OCI-LY1 (cell line): ENCODE measurements at regions not wholly inside any gene's neighbourhood (a gene's known extent, or its start where the extent isn't known, plus 50 kb on each side); places are given as distances from the start of the nearest gene placed in this dataset.

Experiments used
- H2AFZ ChIP-seq: fragments of 200-600 bp; sonication (generic), shearing (Covaris generic); 2 replicates; pipeline ENCODE4 v1.6.0; 2014; ENCODE audit warnings: antibody characterized with exemption, mild to moderate bottlenecking, low read length
- H3F3A ChIP-seq: fragments of 200-600 bp; sonication (generic), shearing (Covaris generic); 2 replicates; pipeline ENCODE4 v1.6.0; 2014; ENCODE audit warnings: mild to moderate bottlenecking, antibody characterized with exemption, low read length, moderate library complexity; ENCODE audit not compliant: insufficient read depth
- H3K27ac ChIP-seq: fragments of 200-600 bp; sonication (generic); 2 replicates; pipeline ENCODE4 v1.5.1; 2014; ENCODE audit warnings: low read length, mixed run types, mild to moderate bottlenecking, low read depth; ENCODE audit not compliant: poor library complexity, severe bottlenecking
- H3K27me3 ChIP-seq: fragments of 200-600 bp; sonication (generic); 2 replicates; pipeline ENCODE4 v1.6.0; 2014; ENCODE audit warnings: antibody characterized with exemption, mild to moderate bottlenecking, low read length, moderate library complexity; ENCODE audit not compliant: insufficient read depth
- H3K36me3 ChIP-seq: fragments of 200-600 bp; sonication (generic); 2 replicates; pipeline ENCODE4 v1.6.1; 2014; ENCODE audit warnings: mild to moderate bottlenecking, antibody characterized with exemption, low read length, moderate library complexity, mixed read lengths; ENCODE audit not compliant: insufficient read depth
- H3K4me1 ChIP-seq: fragments of 200-600 bp; sonication (generic); 2 replicates; pipeline ENCODE4 v1.5.1; 2014; ENCODE audit warnings: mild to moderate bottlenecking, low read length, moderate library complexity; ENCODE audit not compliant: insufficient read depth, severe bottlenecking
- H3K4me2 ChIP-seq: fragments of 200-600 bp; sonication (generic), shearing (Covaris generic); 2 replicates; pipeline ENCODE4 v1.6.1; 2014; ENCODE audit warnings: low read length
- H3K4me3 ChIP-seq: fragments of 200-600 bp; sonication (generic); 2 replicates; pipeline ENCODE4 v1.5.1; 2014; ENCODE audit warnings: low read length, low read depth, mild to moderate bottlenecking, mixed read lengths; ENCODE audit not compliant: poor library complexity, severe bottlenecking
- H3K79me2 ChIP-seq: fragments of 200-600 bp; shearing (Covaris generic); 2 replicates; pipeline ENCODE4 v1.6.1; 2016; ENCODE audit warnings: mixed run types, low read length, mixed read lengths; ENCODE audit not compliant: insufficient read depth
- H3K9ac ChIP-seq: fragments of 200-600 bp; sonication (generic), shearing (Covaris generic); 2 replicates; pipeline ENCODE4 v1.6.1; 2014; ENCODE audit warnings: mild to moderate bottlenecking, low read length, mixed read lengths
- H3K9me2 ChIP-seq: fragments of 200-600 bp; sonication (generic), shearing (Covaris generic); 2 replicates; pipeline ENCODE4 v1.6.1; 2014; ENCODE audit warnings: low read depth, mild to moderate bottlenecking, low read length, mixed read lengths
- H3K9me3 ChIP-seq: fragments of 200-600 bp; shearing (Covaris generic); 2 replicates; pipeline ENCODE4 v1.6.1; 2014; ENCODE audit warnings: low read length, mixed read lengths
- H4K20me1 ChIP-seq: fragments of 200-600 bp; sonication (generic), shearing (Covaris generic); 2 replicates; pipeline ENCODE4 v1.6.0; 2016; ENCODE audit warnings: mild to moderate bottlenecking, low read length; ENCODE audit not compliant: insufficient read depth
- EZH2 ChIP-seq: fragments of 200-600 bp; sonication (generic), shearing (Covaris generic); IDR thresholded peaks from 2 replicates; pipeline ENCODE4 v1.8.0; 2017; ENCODE audit warnings: borderline replicate concordance, mixed run types, mild to moderate bottlenecking, antibody characterized with exemption, low read length, moderate library complexity, mixed read lengths
- TF ChIP-seq, protein P1 (sequence below): fragments of 200-600 bp; sonication (generic), shearing (Covaris generic); IDR thresholded peaks from 2 replicates; pipeline ENCODE4 v1.5.1; 2017; ENCODE audit warnings: mild to moderate bottlenecking, antibody characterized with exemption, low read length, moderate library complexity, mixed read lengths

DNA sequence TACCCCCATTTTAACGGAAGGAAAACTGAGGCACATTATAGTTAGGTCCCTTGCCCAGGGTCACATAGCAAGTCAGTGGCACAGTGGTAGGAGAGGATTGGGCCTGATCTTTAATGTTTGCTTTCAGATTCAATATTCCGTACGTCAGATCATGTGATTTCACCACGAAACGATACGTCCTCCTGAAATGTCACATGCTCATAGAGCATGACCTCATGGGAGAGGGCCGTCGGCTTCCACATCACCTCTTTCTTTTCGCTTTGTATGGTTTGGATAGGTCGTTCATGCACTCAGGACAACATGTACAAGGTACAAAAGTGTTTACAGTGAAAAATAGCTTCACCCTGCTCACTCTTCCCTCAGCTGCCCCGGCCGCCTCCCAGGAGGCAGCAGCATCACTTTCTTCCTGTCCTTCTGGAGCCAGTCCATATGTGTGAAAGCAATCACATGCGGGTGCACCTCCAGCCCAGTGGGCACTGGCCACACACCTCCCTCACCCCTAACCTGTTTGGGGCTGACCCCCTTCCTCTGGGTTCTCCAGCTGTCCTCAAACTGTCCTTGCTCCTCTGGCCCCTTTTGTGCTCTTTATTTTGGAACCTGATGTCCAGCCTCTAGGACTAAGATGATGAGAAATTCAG, 199.9 kb downstream of the FOXL1 start:
- no peak overlapping the region for H3K4me2 ChIP-seq
- H3K9me2 ChIP-seq: no peaks in the 10 kb centered on the region
- H3K9me3 ChIP-seq: no peaks in the 10 kb centered on the region
- H3K27ac ChIP-seq: no peak overlapping the region
- no peak overlapping the region for H2AFZ ChIP-seq
- H3K4me3 ChIP-seq: no peak overlapping the region
- peaks cover 4% of the 10 kb centered on the region for H3K27me3 ChIP-seq
- H3K4me1 ChIP-seq: no peaks in the 10 kb centered on the region
- no peaks in the 10 kb centered on the region for H3K36me3 ChIP-seq
- H3K79me2 ChIP-seq: no peaks in the 10 kb centered on the region
- no peaks in the 10 kb centered on the region for H3F3A ChIP-seq
- no peaks in the 10 kb centered on the region for H4K20me1 ChIP-seq
- H3K9ac ChIP-seq: no peak overlapping the region
- TF ChIP-seq, protein P1, sequence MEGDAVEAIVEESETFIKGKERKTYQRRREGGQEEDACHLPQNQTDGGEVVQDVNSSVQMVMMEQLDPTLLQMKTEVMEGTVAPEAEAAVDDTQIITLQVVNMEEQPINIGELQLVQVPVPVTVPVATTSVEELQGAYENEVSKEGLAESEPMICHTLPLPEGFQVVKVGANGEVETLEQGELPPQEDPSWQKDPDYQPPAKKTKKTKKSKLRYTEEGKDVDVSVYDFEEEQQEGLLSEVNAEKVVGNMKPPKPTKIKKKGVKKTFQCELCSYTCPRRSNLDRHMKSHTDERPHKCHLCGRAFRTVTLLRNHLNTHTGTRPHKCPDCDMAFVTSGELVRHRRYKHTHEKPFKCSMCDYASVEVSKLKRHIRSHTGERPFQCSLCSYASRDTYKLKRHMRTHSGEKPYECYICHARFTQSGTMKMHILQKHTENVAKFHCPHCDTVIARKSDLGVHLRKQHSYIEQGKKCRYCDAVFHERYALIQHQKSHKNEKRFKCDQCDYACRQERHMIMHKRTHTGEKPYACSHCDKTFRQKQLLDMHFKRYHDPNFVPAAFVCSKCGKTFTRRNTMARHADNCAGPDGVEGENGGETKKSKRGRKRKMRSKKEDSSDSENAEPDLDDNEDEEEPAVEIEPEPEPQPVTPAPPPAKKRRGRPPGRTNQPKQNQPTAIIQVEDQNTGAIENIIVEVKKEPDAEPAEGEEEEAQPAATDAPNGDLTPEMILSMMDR: no peak
- TF ChIP-seq EZH2: no peak

DNA sequence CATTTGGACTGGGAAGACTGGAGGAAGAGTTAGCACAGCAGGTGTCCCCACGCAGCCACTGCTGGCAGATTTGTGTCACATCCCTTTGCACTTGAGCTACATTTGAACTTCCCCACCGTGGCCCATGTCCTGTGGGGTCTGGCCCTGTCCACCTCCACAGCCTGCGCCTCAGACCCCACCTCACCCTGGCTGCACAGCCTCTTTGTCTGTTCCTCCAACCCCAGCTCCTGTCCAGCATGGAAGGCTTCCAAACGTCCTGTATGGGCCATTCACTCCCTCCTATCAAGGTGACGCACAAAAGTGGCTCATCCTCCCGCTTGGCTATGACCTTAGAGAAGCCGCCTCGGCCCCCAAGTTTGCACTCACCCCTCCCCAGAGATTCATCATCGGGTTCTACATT, 200.6 kb downstream of the FOXL1 start:
- H3F3A ChIP-seq: no peaks in the 10 kb centered on the region
- no peaks in the 10 kb centered on the region for H3K36me3 ChIP-seq
- H3K9ac ChIP-seq: no peak overlapping the region
- no peak overlapping the region for H3K4me2 ChIP-seq
- no peaks in the 10 kb centered on the region for H4K20me1 ChIP-seq
- H3K9me3 ChIP-seq: no peaks in the 10 kb centered on the region
- TF ChIP-seq, protein P1: no peak
- no peak for TF ChIP-seq EZH2
- H3K4me3 ChIP-seq: no peak overlapping the region
- H3K79me2 ChIP-seq: no peaks in the 10 kb centered on the region
- no peak overlapping the region for H2AFZ ChIP-seq
- H3K4me1 ChIP-seq: no peaks in the 10 kb centered on the region
- no peak overlapping the region for H3K27ac ChIP-seq
- no peaks in the 10 kb centered on the region for H3K9me2 ChIP-seq
- peaks cover 4% of the 10 kb centered on the region for H3K27me3 ChIP-seq

DNA sequence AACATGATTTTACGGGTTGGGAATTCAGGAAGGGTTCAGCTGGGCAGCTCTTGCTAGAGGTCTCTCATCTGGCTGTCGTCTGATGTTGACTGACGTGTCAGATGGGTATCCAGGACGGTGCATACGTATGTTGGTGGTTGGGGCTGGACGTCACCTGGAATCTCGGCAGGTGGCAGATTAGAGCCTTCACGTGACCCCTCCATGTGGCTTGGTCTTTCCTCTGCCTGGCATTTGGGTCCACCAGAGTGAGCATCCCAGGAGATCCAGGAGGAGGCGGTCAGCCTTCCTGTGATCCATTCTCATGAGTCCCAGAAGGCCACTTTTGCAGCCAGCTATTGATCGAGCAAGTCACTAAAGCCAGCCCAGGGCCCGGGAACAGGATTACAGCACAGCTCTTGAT, 202.7 kb downstream of the FOXL1 start:
- H3F3A ChIP-seq: no peaks in the 10 kb centered on the region
- H4K20me1 ChIP-seq: no peaks in the 10 kb centered on the region
- H3K9me2 ChIP-seq: no peaks in the 10 kb centered on the region
- TF ChIP-seq, protein P1: no peak
- TF ChIP-seq EZH2: no peak
- no peak overlapping the region for H3K4me2 ChIP-seq
- no peak overlapping the region for H2AFZ ChIP-seq
- no peaks in the 10 kb centered on the region; the same call in none of the 2 replicates for H3K27me3 ChIP-seq
- H3K4me1 ChIP-seq: no peaks in the 10 kb centered on the region
- no peak overlapping the region for H3K9ac ChIP-seq
- H3K27ac ChIP-seq: no peak overlapping the region
- no peaks in the 10 kb centered on the region for H3K79me2 ChIP-seq
- no peaks in the 10 kb centered on the region for H3K9me3 ChIP-seq
- H3K36me3 ChIP-seq: no peaks in the 10 kb centered on the region
- H3K4me3 ChIP-seq: no peak overlapping the region
